Hematopoietic multipotent progenitor cell treated with erythropoietin and hydrocortisone succinate and interleukin-3 and kit ligand, for 4 days (in vitro differentiated cells): ENCODE measurements at regions not wholly inside any gene's neighbourhood (a gene's known extent, or its start where the extent isn't known, plus 50 kb on each side); places are given as distances from the start of the nearest gene placed in this dataset.
A peak's percentile ranks its signal among the peaks of the same experiment; 100 is the strongest.
"Not testable (repeated sequence)": the region's sequence is repeated elsewhere in the genome, so short reads cannot be mapped to it uniquely, and the experiment has no call there.

ENCODE experiments used
- DNase-seq: peaks from one replicate; pipeline ENCODE4 v3.0.0-alpha.2; 2015

DNA sequence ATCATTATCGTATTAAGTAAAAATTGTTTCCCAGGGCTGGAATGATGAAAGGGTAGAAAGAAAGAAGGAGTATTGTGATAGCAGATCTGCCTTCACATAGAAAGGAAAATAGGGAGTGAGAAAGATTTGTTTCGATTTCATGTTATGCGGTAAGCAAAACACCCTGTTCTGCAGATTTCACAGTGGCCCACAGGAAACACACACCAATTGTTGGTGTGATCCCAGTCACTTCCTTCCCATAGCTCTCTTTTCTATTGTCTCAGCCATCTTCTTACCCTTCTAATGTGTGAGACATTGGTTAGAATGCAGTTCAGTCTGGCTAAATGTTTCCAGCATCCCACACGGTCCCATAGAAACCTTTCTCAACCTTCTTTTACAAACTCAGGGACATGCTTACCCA, 2709.8 kb downstream of the PCDH7 start:
- DNase-seq: no peak

DNA sequence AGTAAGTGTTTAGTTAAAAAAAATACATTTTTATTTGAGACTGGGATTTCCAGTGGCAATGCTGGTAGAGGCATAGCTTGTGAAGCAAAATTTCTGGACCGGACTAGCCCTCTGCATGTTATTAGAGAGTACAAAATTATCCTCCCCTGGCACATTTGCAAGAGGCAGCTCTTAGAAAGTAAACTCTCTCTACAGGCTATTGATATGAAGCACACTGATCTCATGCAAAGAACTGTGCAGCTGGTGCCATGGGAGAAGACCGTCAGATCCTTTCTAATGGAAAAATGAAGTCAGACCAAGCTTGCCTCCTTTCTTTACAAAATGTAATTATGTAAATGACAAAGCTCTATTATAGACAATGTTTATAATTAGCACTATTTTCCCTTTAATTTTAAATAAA, 2717.2 kb downstream of the PCDH7 start:
- DNase-seq: no peak

DNA sequence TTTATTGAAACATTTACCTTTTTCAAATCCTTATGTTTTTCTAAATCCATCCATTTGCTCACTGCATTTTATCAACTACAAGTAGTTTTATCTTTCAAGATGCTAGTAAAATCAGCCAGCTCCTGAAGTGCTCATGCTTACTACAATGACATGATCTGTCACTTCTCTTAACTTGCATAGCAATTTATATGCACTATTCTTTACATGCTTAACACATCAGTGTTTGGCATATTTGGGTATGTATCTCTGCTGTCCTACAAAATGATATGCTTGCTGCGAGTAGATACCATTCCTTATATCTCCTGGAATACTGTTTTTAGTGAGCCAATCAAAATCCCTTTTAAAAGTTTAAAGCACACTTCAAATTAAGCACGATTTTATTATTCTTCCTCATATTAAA, 2726.8 kb downstream of the PCDH7 start:
- DNase-seq: no peak

DNA sequence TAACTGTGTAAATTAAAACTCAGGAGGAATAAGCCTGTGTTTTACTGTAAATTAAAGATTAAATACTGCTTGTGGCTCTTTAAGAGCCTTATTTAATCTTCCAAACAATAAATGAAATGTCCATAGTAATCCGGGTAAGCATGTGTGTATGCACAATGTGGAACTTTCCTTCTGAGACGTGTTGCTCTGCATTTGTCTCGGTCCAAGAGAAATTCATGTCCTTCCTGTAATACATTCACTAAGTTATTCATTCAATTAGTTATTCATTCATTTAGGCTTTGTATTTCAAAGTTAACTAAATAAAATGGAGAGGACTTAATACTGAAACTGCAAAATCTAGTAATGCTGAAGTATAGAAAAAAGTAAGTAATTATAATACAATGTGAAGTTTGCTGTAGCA, 2728.8 kb downstream of the PCDH7 start:
- DNase-seq: no peak

DNA sequence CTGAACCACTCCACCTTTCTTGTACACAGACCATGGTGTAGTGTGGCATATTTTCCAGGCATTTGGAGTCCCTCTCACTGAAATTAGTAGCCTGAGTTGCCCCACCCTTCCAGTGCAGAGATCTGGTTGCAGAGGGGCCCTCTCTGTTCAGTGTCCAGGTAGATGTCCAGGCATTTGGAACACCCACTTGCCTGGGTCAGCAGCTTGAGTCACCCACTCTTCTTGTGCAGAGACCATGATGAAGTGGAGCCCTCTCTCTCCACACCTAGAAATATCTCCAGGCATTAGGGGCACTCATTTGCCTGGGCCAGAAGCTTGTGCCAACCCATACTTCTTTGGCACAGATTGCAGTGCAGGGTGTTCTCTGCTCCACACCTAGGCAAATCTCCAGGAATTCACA, 2733.3 kb downstream of the PCDH7 start:
- DNase-seq: no peak

DNA sequence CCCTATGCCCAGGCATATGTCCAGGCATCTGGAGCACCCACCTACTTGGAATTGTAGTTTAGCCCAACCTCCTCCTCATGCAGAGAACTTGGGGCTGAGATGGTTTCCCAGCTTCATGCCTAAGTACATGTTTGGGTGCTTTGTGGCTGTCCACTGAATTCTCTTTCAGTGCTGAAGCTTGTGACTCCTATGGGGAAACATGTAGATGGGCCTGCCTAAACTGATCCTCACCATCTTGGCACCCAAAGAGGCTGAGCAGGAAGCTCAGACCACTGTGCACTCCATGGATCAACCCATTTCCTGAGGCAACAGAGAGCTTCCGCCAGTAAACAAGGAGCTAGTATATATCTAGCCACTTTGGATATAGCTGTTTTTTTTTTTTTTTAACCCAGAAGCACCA, 2733.7 kb downstream of the PCDH7 start:
- DNase-seq: no peak

DNA sequence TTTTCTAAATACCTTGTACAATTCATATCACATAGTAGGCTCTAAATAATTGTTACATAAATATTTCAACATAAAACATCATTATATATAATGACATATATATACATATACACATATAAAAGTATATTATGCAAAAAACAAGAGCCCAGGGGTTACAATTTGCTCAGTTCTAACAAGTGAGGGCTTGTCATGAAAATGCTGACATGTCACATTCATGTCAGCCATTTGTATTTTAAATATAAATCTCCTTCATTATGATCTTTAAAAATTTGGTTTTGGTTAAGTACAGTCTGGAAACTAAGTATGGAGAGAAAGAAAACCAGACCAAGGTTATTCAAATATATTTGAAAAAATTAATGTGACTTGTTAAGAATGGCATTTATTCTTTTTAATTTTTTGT, 2745.4 kb downstream of the PCDH7 start:
- DNase-seq: no peak

DNA sequence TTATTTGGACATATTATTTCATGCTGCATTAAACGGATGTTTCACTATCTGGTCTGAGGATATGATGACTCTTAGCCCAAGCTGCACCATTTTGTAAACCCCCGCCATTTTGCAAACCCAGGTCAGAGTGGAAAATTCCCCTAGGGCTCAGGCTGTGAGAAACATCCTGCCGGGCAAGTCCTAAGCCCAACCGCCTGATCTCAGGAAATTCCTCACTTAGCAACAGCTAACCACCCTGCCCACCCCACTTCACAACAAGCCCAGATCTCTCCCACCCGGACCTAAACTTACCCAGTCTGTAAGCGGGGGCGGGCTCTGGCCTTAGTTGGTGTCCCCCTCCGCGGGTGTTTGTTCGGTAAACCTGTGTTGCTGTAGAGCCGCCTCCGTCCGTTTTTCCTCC, 2747.1 kb downstream of the PCDH7 start:
- no peak for DNase-seq

DNA sequence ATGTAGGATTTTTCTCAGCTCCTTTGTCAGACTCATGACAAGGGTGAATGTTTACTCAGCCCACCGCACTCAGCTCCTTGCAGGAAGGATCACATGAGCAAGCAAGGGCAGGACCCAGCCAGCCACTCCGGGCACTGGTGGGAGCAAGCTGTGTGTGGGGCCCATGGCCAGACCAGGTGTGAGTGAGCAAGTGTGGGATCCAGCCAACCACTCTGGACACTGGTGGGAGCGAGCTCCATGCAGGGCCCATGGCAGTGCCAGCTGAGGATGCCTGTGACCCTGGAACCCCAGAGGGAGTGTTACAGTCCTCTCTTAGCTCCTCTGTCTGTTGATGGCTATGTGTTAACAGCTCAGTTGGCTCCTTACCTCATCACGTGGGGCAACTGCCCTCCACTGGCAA, 2750.6 kb downstream of the PCDH7 start:
- no peak for DNase-seq

DNA sequence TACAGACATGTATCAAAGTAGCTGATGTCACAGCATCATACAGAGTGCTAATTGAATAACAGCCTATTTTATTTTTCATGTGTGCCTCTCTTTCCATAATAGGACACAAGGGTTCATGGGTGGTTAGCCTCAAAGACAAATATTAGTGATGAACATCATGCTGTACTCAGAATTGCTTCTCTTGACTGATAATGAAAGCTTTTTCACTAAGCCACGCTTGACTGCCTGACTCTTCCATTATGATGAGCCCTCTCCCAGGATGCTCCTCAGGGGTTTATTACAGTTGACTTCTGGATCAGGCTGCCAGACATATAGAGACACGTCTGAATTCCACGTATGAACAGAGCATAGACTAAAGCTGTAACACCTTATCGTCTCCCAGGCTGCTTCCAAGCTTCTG, 2757.5 kb downstream of the PCDH7 start:
- no peak for DNase-seq

DNA sequence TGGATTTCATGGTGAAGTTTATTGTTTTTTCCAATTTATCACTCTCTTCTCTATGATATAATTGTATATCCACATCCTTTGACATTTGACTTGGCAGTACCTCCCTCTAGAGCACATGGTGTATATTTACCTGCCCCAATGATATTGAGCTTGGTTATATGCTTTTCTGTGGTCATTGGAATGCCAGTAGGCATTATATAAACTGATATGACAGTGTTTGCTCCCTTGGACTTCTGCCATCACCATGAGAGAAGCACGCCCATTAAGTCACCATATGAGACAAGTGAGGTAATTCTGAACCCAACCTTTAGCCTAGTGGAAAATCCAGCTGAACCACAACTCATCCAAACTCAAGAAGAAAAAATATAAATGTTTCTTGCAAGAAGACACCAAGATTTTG, 2761.5 kb downstream of the ARAP2 start:
- no peak for DNase-seq

DNA sequence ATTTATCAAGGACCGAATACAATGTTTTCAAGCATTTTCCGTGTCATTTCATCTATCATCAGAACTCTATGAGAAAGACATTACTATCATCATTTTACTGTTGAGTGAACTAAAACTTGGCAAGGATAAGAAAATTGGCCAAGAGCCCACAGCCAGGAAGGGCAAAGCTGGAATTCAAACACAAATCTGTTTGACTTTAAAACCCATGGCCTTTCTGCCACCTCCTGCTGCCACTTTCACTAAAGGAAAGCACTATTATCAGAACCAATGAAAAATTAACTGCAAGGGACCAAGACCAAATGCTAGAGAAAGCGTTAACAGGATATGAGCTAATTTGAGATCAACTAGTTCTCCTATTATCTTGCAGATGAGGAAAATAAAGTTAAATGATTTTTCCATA, 2759.2 kb downstream of the ARAP2 start:
- DNase-seq: no peak

DNA sequence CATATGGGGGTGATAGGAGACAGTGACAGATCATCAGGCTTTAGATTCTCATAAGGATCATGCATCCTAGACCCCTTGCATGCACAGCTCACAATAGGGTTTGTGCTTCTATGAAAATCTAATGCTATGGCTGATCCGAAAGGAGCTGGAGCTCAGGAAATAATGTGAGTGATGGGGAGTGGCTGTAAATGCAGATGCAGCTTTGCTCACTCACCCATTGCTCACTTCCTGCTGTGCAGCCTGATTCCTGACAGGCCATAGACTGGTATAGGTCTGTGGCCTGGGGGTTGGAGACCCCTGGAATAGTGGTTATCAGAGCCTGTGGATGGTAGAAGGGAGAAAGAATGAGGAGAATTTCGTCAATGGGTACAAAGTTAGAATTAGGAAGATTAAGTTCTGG, 2751.1 kb downstream of the ARAP2 start:
- no peak for DNase-seq

DNA sequence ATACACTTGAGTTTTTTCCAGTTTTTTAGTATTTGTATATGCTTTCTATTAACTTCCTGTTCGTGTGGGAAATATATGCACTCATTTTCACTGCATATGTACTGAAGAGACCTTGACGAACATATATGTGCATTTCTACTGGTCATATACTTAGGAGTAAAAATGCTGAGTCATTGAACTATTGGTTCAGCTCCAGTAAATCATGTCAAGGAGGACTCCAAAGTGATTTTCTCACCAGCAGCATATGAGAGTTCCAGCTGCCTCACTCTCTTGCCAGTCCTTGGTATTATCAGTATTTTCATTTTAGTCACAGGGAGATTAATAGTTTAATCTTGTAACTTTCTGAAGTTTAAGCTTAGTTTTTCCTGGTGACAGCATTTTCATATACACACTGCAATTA, 2750.2 kb downstream of the ARAP2 start:
- DNase-seq: peak; percentile 1

DNA sequence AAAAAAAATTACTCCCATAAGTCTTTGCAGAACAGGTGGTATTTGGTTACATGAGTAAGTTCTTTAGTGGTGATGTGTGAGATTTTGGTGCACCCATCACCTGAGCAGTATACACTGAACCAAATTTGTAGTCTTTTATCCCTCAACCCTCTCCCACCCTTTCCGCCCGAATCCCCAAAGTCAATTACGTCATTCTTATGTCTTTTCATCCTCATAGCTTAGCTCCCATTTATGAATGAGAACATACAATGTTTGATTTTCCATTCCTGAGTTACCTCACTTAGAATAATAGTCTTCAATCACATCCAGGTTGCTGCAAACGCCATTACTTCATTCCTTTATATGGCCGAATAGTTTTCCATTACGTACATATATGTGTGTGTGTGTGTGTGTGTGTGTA, 2742.7 kb downstream of the ARAP2 start:
- DNase-seq: not testable (repeated sequence)

DNA sequence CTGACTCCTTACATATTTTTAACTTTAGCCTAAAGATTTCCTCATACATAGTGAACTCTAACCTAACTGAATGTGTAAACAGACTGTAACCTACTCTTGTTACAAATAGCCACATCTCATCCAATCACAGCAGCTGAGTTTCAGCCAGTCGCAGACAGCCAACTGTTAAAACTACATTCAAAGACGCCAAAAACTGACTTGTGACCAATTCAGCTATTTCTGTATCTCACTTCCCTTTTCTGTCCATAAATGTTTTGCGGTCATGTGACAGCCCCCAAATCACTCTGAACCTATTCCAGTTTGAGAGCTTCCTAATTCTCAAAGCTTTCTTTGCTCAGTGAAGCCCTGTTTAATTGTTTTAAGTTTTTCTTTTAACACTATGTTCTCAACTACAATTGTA, 2731.9 kb downstream of the ARAP2 start:
- DNase-seq: peak; percentile 26

DNA sequence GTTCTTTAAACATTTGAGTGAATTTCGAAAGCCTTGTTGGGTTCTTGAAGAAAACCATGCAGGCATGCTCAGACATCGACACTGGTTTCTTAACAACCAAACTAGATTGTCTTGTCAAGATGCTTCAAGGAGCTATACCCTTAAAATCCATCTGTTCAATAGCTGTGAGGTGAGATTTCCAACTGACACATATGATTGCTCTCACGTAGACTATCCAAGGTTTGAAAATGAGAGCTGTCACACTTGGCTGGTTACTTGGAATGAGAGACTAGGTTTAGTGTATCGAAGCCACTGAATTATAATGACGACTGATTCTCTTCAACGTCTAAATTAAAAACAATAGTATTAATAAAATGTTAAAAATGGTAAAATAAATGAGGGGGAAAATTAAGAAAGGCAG, 2725.5 kb downstream of the ARAP2 start:
- DNase-seq: no peak

DNA sequence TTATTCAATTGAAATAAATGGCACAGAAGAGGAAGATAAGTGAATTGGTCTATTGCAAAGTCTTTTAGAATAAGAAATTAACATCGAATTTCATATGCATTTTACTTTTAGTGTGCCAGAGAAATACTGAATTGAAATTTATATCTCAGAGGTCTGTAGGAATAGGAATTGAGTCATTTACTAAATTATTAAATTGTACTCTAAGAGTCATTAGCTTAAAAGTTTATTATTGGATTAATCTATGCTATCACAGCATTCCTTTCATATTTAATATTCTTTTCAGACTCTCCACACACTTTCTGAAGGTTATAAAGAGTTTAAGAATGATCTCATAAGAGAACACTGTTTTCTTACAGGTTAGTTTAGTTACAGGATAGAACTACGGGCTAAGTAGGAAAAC, 2711.5 kb downstream of the ARAP2 start:
- no peak for DNase-seq

DNA sequence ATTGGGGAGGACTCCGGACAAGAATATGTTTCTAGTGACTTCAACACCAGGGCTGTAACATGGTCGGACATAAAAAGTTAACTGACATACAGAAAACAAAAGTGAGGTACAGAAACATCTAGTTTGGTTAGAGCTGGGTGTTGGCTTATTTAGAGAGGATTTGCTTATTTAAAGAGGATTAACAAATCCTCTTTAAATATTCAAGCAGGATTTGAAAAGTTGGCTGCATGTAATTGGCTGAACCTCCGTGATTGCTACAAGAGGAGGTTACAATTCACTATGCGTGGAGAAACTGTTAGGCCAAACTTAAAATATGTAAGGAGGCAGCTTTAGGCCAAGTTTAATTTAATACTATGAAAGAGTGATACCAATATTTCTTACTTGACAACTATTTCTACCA, 2707.4 kb downstream of the ARAP2 start:
- no peak for DNase-seq

DNA sequence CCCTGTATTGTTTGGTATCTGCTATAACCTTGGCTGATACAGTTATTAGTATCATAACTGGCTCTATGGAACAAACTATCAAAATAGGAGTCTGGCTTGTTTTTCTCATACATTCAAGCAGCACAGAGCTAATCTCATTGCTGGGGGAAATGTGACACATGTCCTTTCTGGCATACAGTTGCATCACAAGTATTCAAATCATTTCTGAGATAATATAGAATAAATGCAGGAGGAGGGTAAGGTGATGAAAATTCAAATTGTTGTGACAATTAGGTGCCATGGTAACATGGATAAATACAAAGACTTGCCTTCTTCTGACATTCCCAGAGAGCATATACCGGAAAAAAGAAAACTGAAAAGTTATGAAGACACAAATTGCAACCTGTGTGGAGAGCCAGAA, 2706.8 kb downstream of the ARAP2 start:
- DNase-seq: no peak

DNA sequence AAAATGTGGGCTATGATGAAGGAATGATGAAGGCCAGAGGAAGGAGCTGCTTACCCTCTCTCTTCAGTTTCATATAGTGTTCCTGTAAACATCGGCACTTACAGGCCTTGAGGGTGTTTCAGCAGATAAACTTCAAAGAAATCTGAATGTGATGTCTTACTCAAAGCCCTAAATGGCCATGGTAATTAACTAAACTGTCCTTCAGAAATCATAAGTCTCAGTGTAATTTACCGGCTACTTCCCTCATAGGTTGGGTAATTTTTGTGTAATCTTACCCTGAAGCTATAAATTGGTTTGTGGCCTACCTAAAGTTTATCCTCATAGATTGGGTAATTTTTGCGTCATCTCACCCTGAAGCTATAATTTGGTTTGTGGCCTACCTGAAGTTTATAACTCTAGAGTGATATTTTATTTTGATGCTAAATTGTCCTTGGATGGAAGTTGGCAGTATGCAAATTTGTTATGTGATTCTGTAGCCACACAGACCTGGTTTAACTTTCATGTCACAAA, 2700.3 kb downstream of the ARAP2 start:
- DNase-seq: no peak

DNA sequence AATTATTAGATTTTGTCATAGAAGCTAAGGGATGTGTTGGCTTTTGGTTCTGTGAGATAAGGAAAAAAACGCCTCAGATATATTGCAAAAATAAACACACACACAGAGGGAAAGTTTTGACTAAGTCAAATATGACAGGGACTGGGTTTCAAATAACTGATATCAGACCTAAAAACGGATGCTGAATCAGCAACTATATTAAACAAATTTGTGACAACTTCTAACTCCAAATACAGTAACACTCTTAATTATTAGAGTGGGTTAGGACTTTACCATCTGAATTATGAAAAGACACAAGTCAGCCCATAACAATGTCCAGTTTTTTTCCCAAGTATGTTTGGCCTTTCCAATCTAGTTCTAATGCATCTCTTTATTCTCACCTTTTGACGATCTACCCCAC, 2693.1 kb downstream of the ARAP2 start:
- no peak for DNase-seq

DNA sequence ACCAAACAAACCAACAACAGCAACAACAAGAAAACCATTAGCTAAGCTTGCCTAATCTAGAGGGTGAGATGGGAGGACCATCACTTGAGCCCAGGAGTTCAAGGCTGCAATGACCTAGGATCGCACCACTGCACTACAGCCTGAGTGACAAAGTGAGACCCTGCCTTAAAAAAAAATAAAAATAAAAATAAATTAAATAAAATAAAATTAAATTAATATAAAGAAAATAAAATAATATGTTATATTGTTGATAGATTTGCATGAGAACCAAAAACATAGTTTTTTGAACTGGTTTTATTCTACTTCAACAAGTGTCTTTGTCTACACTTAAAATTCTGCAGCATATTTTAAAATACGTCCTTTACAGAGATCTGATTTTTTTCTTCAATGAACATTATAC, 2683.1 kb downstream of the ARAP2 start:
- DNase-seq: no peak

DNA sequence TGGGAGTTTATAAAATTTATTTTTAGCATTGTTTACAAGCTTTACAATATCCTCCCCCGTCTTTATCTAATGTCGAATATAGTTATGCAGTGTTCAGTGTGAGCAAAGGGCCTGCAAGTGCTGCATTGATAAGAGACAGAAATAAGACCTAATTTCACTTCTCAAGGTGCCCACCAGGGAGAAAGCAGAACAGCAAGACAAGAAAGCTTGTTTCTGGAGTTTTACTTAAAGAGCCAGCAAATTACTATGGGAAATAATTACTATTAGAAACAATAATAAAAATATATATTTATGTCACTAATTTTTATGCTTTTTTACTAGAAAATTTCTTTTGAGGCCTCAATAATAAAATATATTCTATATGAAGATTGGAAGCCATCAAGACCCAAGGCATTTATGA, 2677.7 kb downstream of the ARAP2 start:
- no peak for DNase-seq

DNA sequence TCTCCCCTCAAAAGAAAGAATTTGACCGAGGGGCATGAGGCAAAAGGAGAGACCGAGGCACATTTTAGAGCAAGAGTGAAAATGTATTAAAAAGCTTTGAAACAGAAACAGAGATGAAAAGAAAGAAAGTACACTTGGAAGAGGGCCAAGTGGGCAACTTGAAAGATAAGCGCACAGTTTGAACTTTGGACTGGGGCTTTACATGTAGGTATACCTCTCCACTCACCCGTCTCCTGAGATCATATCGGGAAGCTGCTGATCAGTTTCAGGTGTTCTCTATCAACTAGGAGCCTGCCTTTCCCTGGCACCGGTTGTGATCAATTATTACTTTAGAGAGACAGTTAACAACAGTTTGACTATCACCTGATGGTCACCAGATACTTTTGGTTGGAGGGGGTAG, 2666.5 kb downstream of the ARAP2 start:
- no peak for DNase-seq

DNA sequence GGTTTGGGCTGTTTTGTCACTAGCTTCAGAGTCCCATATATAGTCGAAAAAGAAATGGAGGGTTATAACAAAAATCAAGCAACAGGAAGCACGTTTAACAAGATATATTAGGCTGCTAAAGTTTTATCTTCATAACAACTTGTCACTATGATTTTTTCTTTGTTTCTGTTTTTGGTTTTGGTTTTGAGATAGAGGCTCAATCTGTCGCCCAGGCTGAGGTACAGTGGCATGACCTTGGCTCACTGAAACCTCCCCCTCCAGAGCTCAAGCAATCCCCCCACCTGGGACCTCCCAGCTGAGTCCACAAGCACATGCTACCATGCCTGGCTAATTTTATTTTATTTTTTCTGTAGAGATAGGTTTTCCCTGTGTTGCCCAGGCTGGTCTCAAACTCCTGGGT, 2664.4 kb downstream of the ARAP2 start:
- DNase-seq: no peak
